Stimulated activated CD4-positive, alpha-beta T cell treated with anti-CD3 and anti-CD28 coated beads, Interleukin-15, amount 100 ng/mL, for 24 hours (primary cell): ENCODE measurements at regions not wholly inside any gene's neighbourhood (a gene's known extent, or its start where the extent isn't known, plus 50 kb on each side); places are given as distances from the start of the nearest gene placed in this dataset.

Source experiments
- DNase-seq: peaks from one replicate; pipeline ENCODE4 v3.0.0-alpha.2; 2020

GRCh38 chr3:184659797-184660301 is 52.0 kb downstream of the MAGEF1 start:
- no peak for DNase-seq

- no peak for DNase-seq
Observed at GRCh38 chr3:184658223-184658928, 53.5 kb downstream of the MAGEF1 start.

- DNase-seq, result peak; percentile 55
Observed at GRCh38 chr3:184656829-184657681, 54.8 kb downstream of the MAGEF1 start.

- no peak for DNase-seq
Observed at GRCh38 chr3:184656458-184656828, 55.4 kb downstream of the MAGEF1 start.

- no peak for DNase-seq
Observed at GRCh38 chr3:184655597-184655996, 56.3 kb downstream of the MAGEF1 start.

- DNase-seq, result no peak
Observed at GRCh38 chr3:184654375-184654774, 57.5 kb downstream of the MAGEF1 start.

GRCh38 chr3:184652465-184652864 is 59.4 kb downstream of the MAGEF1 start:
- no peak for DNase-seq

GRCh38 chr3:184651904-184652303 is 60.0 kb downstream of the MAGEF1 start:
- no peak for DNase-seq

- DNase-seq, result no peak
Observed at GRCh38 chr3:184648636-184649035, 63.2 kb downstream of the MAGEF1 start.

GRCh38 chr3:184647405-184647936 is 64.4 kb downstream of the MAGEF1 start:
- no peak for DNase-seq

GRCh38 chr3:184645336-184645735 is 66.5 kb downstream of the MAGEF1 start:
- no peak for DNase-seq

GRCh38 chr3:184643442-184643841 is 68.4 kb downstream of the MAGEF1 start:
- no peak for DNase-seq

- no peak for DNase-seq
Observed at GRCh38 chr3:184642631-184643285, 69.1 kb downstream of the MAGEF1 start.

GRCh38 chr3:184641430-184641829 is 70.4 kb downstream of the MAGEF1 start:
- DNase-seq, result no peak

GRCh38 chr3:184639351-184639750 is 72.5 kb downstream of the MAGEF1 start:
- no peak for DNase-seq

- DNase-seq, result no peak
Observed at GRCh38 chr3:184637705-184638104, 74.2 kb downstream of the MAGEF1 start.

GRCh38 chr3:184636741-184637316 is 75.0 kb downstream of the MAGEF1 start:
- peak; percentile 63 for DNase-seq

- no peak for DNase-seq
Observed at GRCh38 chr3:184635774-184636173, 74.2 kb downstream of the EPHB3 start.

GRCh38 chr3:184635126-184635525 is 73.5 kb downstream of the EPHB3 start:
- no peak for DNase-seq

- no peak for DNase-seq
Observed at GRCh38 chr3:184633237-184633579, 71.6 kb downstream of the EPHB3 start.

- no peak for DNase-seq
Observed at GRCh38 chr3:184632551-184633236, 71.1 kb downstream of the EPHB3 start.
